Nephron (organoid): ENCODE measurements at regions not wholly inside any gene's neighbourhood (a gene's known extent, or its start where the extent isn't known, plus 50 kb on each side); places are given as distances from the start of the nearest gene placed in this dataset.

Source experiments
- H3K27ac Mint-ChIP-seq, 3 experiments: 2 replicates each; pipeline ENCODE4 v1.8.0; 2020; ENCODE audit warnings: mixed read lengths in 3 of 3, mild to moderate bottlenecking in 2 of 3, moderate library complexity in 1 of 3
- H3K27me3 Mint-ChIP-seq: 2 replicates; pipeline ENCODE4 v1.8.0; 2021; ENCODE audit warnings: low read depth, mild to moderate bottlenecking, moderate library complexity, mixed read lengths
- H3K36me3 Mint-ChIP-seq: 2 replicates; pipeline ENCODE4 v1.8.0; 2020; ENCODE audit warnings: low read depth, mixed read lengths
- H3K4me1 Mint-ChIP-seq: 2 replicates; pipeline ENCODE4 v1.8.0; 2020; ENCODE audit warnings: mixed read lengths
- H3K4me3 Mint-ChIP-seq, 3 experiments: 2 replicates each; pipeline ENCODE4 v1.8.0; 2020; ENCODE audit warnings: mild to moderate bottlenecking in 3 of 3, mixed read lengths in 3 of 3, moderate library complexity in 2 of 3
- H3K9me3 Mint-ChIP-seq: 2 replicates; pipeline ENCODE4 v1.8.0; 2020; ENCODE audit warnings: mixed read lengths
- TF ChIP-seq, protein P1 (sequence below), 3 experiments: fragments of 200-600 bp; sonication (generic); IDR thresholded peaks; one replicate each; pipeline ENCODE4 v1.5.0; 2021; ENCODE audit warnings: antibody characterized with exemption in 3 of 3; ENCODE audit not compliant: unreplicated experiment in 3 of 3

DNA sequence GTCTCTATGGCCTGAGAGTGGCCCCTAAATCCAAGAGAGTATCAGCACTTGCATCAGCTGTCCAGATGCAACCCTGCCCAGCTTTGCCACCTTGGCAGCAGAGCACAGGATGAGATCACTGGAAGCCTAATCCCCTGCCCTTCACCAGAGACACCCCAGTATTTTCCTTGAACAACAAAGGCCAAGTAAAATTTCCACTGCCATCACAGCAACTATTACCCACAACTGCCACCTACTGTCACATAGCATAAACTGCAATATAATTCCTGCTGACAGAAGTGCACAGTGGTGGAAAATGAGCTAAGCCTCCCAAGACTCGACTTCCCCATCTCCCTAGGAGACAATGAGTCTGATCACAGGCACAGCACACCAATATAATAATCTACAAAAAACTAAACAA is 462.8 kb upstream of the ZWINT start:
- TF ChIP-seq, protein P1, sequence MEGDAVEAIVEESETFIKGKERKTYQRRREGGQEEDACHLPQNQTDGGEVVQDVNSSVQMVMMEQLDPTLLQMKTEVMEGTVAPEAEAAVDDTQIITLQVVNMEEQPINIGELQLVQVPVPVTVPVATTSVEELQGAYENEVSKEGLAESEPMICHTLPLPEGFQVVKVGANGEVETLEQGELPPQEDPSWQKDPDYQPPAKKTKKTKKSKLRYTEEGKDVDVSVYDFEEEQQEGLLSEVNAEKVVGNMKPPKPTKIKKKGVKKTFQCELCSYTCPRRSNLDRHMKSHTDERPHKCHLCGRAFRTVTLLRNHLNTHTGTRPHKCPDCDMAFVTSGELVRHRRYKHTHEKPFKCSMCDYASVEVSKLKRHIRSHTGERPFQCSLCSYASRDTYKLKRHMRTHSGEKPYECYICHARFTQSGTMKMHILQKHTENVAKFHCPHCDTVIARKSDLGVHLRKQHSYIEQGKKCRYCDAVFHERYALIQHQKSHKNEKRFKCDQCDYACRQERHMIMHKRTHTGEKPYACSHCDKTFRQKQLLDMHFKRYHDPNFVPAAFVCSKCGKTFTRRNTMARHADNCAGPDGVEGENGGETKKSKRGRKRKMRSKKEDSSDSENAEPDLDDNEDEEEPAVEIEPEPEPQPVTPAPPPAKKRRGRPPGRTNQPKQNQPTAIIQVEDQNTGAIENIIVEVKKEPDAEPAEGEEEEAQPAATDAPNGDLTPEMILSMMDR (IDR thresholded peaks at IDR 0.05; ENCODE audit: unreplicated experiment in 3 of 3): peak in 2 of 3 experiments; percentile 9 to 17

GRCh38 chr10:56805022-56805421 is 444.0 kb upstream of the ZWINT start:
- Mint-ChIP-seq H3K4me1 (no peaks in the 10 kb centered on the region), H3K27ac (no peak overlapping the region), H3K27me3 (no peaks in the 10 kb centered on the region), H3K36me3 (no peaks in the 10 kb centered on the region), H3K9me3 (no peaks in the 10 kb centered on the region), H3K4me3 (no peak overlapping the region)
- TF ChIP-seq, protein P1 (IDR thresholded peaks at IDR 0.05; ENCODE audit: unreplicated experiment in 3 of 3): no peak

More for the DNA sequence above, 462.8 kb upstream of the ZWINT start:
- no peaks in the 10 kb centered on the region for H3K27me3 Mint-ChIP-seq
- H3K36me3 Mint-ChIP-seq: peaks cover 3% of the 10 kb centered on the region
- H3K4me3 Mint-ChIP-seq: no peak overlapping the region
- H3K4me1 Mint-ChIP-seq: no peaks in the 10 kb centered on the region
- peaks cover 50% of the 10 kb centered on the region for H3K9me3 Mint-ChIP-seq
- no peak overlapping the region for H3K27ac Mint-ChIP-seq

- peaks cover 5% of the 10 kb centered on the region for H3K4me1 Mint-ChIP-seq
- H3K27ac Mint-ChIP-seq: no peak overlapping the region
- TF ChIP-seq, protein P1 (IDR thresholded peaks at IDR 0.05; ENCODE audit: unreplicated experiment in 3 of 3): no peak
- no peaks in the 10 kb centered on the region for H3K27me3 Mint-ChIP-seq
- no peaks in the 10 kb centered on the region for H3K36me3 Mint-ChIP-seq
- H3K9me3 Mint-ChIP-seq: no peaks in the 10 kb centered on the region
- no peak overlapping the region for H3K4me3 Mint-ChIP-seq
These were observed 424.2 kb upstream of the ZWINT start for GRCh38 chr10:56785292-56785691.

- Mint-ChIP-seq H3K4me3 (no peak overlapping the region), H3K27ac (no peak overlapping the region), H3K4me1 (no peaks in the 10 kb centered on the region), H3K9me3 (no peaks in the 10 kb centered on the region), H3K27me3 (no peaks in the 10 kb centered on the region), H3K36me3 (no peaks in the 10 kb centered on the region)
- TF ChIP-seq, protein P1 (IDR thresholded peaks at IDR 0.05; ENCODE audit: unreplicated experiment in 3 of 3): peak in 1 of 3 experiments; percentile 11
These were observed 421.4 kb upstream of the ZWINT start for GRCh38 chr10:56782503-56782902.

- H3K27ac Mint-ChIP-seq: no peak overlapping the region
- H3K27me3 Mint-ChIP-seq: no peaks in the 10 kb centered on the region
- no peak overlapping the region for H3K4me3 Mint-ChIP-seq
- TF ChIP-seq, protein P1 (IDR thresholded peaks at IDR 0.05; ENCODE audit: unreplicated experiment in 3 of 3): no peak
- no peaks in the 10 kb centered on the region for H3K36me3 Mint-ChIP-seq
- H3K9me3 Mint-ChIP-seq: peaks cover 9% of the 10 kb centered on the region
- H3K4me1 Mint-ChIP-seq: no peaks in the 10 kb centered on the region
These were observed 410.3 kb upstream of the ZWINT start for GRCh38 chr10:56771343-56771742.

- no peaks in the 10 kb centered on the region for H3K27me3 Mint-ChIP-seq
- H3K27ac Mint-ChIP-seq: no peak overlapping the region
- H3K4me1 Mint-ChIP-seq: no peaks in the 10 kb centered on the region
- no peak overlapping the region for H3K4me3 Mint-ChIP-seq
- peaks cover 18% of the 10 kb centered on the region for H3K9me3 Mint-ChIP-seq
- no peaks in the 10 kb centered on the region for H3K36me3 Mint-ChIP-seq
- TF ChIP-seq, protein P1 (IDR thresholded peaks at IDR 0.05; ENCODE audit: unreplicated experiment in 3 of 3): no peak
These were observed 402.0 kb upstream of the ZWINT start for GRCh38 chr10:56763090-56763489.
